H1 (cell line): ENCODE measurements at regions not wholly inside any gene's neighbourhood (a gene's known extent, or its start where the extent isn't known, plus 50 kb on each side); places are given as distances from the start of the nearest gene placed in this dataset.

Source experiments
- CTCF ChIA-PET: fragments of 300-600 bp; sonication (Branson Sonifier 250); formaldehyde crosslinking; loops from one replicate; lab custom pipeline; 2021; ENCODE audit not compliant: partially characterized antibody; lab: Charles Lee
- POLR2A ChIA-PET: fragments of 300-600 bp; sonication (Branson Sonifier 250); formaldehyde crosslinking; loops from one replicate; lab custom pipeline; 2021; ENCODE audit warnings: inconsistent platforms; ENCODE audit not compliant: partially characterized antibody; lab: Charles Lee
- DNase-seq, 2 experiments: peaks; one replicate each; pipeline versions ENCODE4 v3.0.0 to v3.0.0-alpha.2; 2010 to 2022; ENCODE audit warnings: low spot score in 2 of 2, low read depth in 1 of 2, mixed read lengths in 1 of 2
- FAIRE-seq: peaks from 2 replicates; lab custom pipeline; 2011; peaks lifted over from hg19 to GRCh38; lab: Jason Lieb, UNC
- H2AFZ ChIP-seq: 2 replicates; pipeline ENCODE4 v1.8.1; 2012; ENCODE audit warnings: low read length, inconsistent platforms
- H2AK5ac ChIP-seq: 2 replicates; pipeline ENCODE4 v1.6.1; 2013; ENCODE audit warnings: low read depth, low read length
- H2BK120ac ChIP-seq: replicated peaks from 2 replicates; pipeline ENCODE3; 2013; ENCODE audit warnings: low read depth, low read length, inconsistent platforms
- H2BK12ac ChIP-seq: 2 replicates; pipeline ENCODE4 v1.6.1; 2013; ENCODE audit warnings: low read depth, low read length
- H2BK15ac ChIP-seq: 2 replicates; pipeline ENCODE4 v1.6.1; 2013; ENCODE audit warnings: low read length
- H2BK20ac ChIP-seq: 2 replicates; pipeline ENCODE4 v1.6.1; 2013; ENCODE audit warnings: low read length
- H2BK5ac ChIP-seq: 2 replicates; pipeline ENCODE4 v1.6.1; 2013; ENCODE audit warnings: low read depth, low read length
- H3K14ac ChIP-seq: 2 replicates; pipeline ENCODE4 v1.6.1; 2013; ENCODE audit warnings: inconsistent platforms; ENCODE audit not compliant: insufficient read length
- H3K18ac ChIP-seq: 2 replicates; pipeline ENCODE4 v1.6.1; 2013; ENCODE audit warnings: low read length; ENCODE audit errors: extremely low read depth
- H3K23ac ChIP-seq: 2 replicates; pipeline ENCODE4 v1.6.1; 2013; ENCODE audit warnings: inconsistent platforms; ENCODE audit not compliant: insufficient read length
- H3K23me2 ChIP-seq: 2 replicates; pipeline ENCODE4 v1.6.1; 2013; ENCODE audit warnings: low read depth, low read length
- H3K27ac ChIP-seq: 2 replicates; pipeline ENCODE4 v1.6.1; 2011; ENCODE audit warnings: low read depth, low read length, inconsistent platforms
- H3K27me3 ChIP-seq, 4 experiments: replicated peaks in 1 of 4; 1 replicate in 1 of 4; 2 replicates in 3 of 4; pipeline versions ENCODE4 v1.6.1 to v1.8.1; 2011 to 2013; ENCODE audit warnings: low read length in 3 of 4, mild to moderate bottlenecking in 3 of 4, inconsistent platforms in 2 of 4, mixed read lengths in 2 of 4, moderate library complexity in 1 of 4; ENCODE audit not compliant: control insufficient read depth in 3 of 4, insufficient read depth in 3 of 4; ENCODE audit errors: extremely low read depth in 1 of 4
- H3K36me3 ChIP-seq, 4 experiments: 2 replicates each; pipeline versions ENCODE4 v1.6.1 to v1.8.1; 2011 to 2013; ENCODE audit warnings: mild to moderate bottlenecking in 4 of 4, low read length in 3 of 4, moderate library complexity in 2 of 4, control low read depth in 1 of 4, inconsistent platforms in 1 of 4; ENCODE audit not compliant: insufficient read depth in 4 of 4, control insufficient read depth in 2 of 4
- H3K4ac ChIP-seq: replicated peaks from 2 replicates; pipeline ENCODE3; 2013; ENCODE audit warnings: low read length, low read depth, mixed read lengths, inconsistent platforms; ENCODE audit not compliant: insufficient read length
- H3K4me1 ChIP-seq, 4 experiments: replicated peaks in 1 of 4; 1 replicate in 1 of 4; 2 replicates in 3 of 4; pipeline versions ENCODE4 v1.6.1 to v1.8.1; 2011 to 2013; ENCODE audit warnings: low read length in 3 of 4, inconsistent platforms in 2 of 4, mixed read lengths in 1 of 4; ENCODE audit not compliant: insufficient read depth in 4 of 4, control insufficient read depth in 3 of 4
- H3K4me2 ChIP-seq, 2 experiments: 2 replicates each; pipeline versions ENCODE4 v1.6.1 to v1.8.1; 2011 to 2013; ENCODE audit warnings: low read depth in 2 of 2, low read length in 2 of 2, control low read depth in 1 of 2, inconsistent platforms in 1 of 2, mild to moderate bottlenecking in 1 of 2; ENCODE audit not compliant: insufficient read depth in 1 of 2
- H3K4me3 ChIP-seq, 4 experiments: fragments of 200-600, 300-600 bp in 1 of 4; sonication (generic), shearing (Covaris generic), sonication (Bioruptor Twin) in 1 of 4; 2 replicates each; pipeline versions ENCODE4 v1.5.1 to v1.8.1; 2011 to 2016; ENCODE audit warnings: low read length in 4 of 4, low read depth in 3 of 4, control low read depth in 2 of 4, inconsistent platforms in 2 of 4, mild to moderate bottlenecking in 2 of 4, mixed read lengths in 1 of 4, moderate library complexity in 1 of 4; ENCODE audit not compliant: insufficient read depth in 2 of 4; ENCODE audit errors: extremely low read depth in 1 of 4
- H3K56ac ChIP-seq: replicated peaks from 2 replicates; pipeline ENCODE3; 2013; ENCODE audit warnings: low read depth, mild to moderate bottlenecking, mixed read lengths, low read length, inconsistent platforms; ENCODE audit not compliant: insufficient read length
- H3K79me1 ChIP-seq: 2 replicates; pipeline ENCODE4 v1.6.1; 2013; ENCODE audit warnings: low read depth, low read length, control low read depth
- H3K79me2 ChIP-seq, 2 experiments: 2 replicates each; pipeline versions ENCODE4 v1.6.1 to v1.8.1; 2012 to 2013; ENCODE audit warnings: low read length in 2 of 2, mild to moderate bottlenecking in 2 of 2, inconsistent platforms in 1 of 2; ENCODE audit not compliant: insufficient read depth in 2 of 2, control insufficient read depth in 1 of 2
- H3K9ac ChIP-seq, 4 experiments: replicated peaks in 1 of 4; 1 replicate in 1 of 4; 2 replicates in 3 of 4; pipeline versions ENCODE4 v1.6.1 to v1.8.1; 2011 to 2013; ENCODE audit warnings: low read depth in 3 of 4, low read length in 3 of 4, control low read depth in 2 of 4, mild to moderate bottlenecking in 2 of 4, moderate library complexity in 2 of 4, inconsistent platforms in 1 of 4; ENCODE audit errors: extremely low read depth in 1 of 4
- H3K9me3 ChIP-seq, 2 experiments: 2 replicates each; pipeline versions ENCODE4 v1.6.1 to v1.8.1; 2012 to 2013; ENCODE audit warnings: mild to moderate bottlenecking in 2 of 2, moderate library complexity in 2 of 2, control low read depth in 1 of 2, inconsistent platforms in 1 of 2, low read depth in 1 of 2, low read length in 1 of 2, mixed read lengths in 1 of 2; ENCODE audit not compliant: insufficient read depth in 2 of 2
- H4K20me1 ChIP-seq, 2 experiments: replicated peaks in 1 of 2; 2 replicates each; pipeline versions ENCODE3 to v1.8.1; 2011 to 2013; ENCODE audit warnings: inconsistent platforms in 2 of 2, low read length in 2 of 2, mild to moderate bottlenecking in 1 of 2; ENCODE audit not compliant: insufficient read depth in 2 of 2, control insufficient read depth in 1 of 2
- H4K5ac ChIP-seq: 2 replicates; pipeline ENCODE4 v1.6.1; 2013; ENCODE audit warnings: low read length, low read depth, mixed read lengths, inconsistent platforms; ENCODE audit not compliant: insufficient read length
- H4K8ac ChIP-seq: 2 replicates; pipeline ENCODE4 v1.8.0; 2013; ENCODE audit warnings: mild to moderate bottlenecking, moderate library complexity, low read length, inconsistent platforms; ENCODE audit not compliant: insufficient read depth; ENCODE audit errors: extremely low read depth
- H4K91ac ChIP-seq: replicated peaks from 2 replicates; pipeline ENCODE3; 2013; ENCODE audit warnings: low read length, mixed read lengths, inconsistent platforms; ENCODE audit not compliant: insufficient read length
- BRCA1 ChIP-seq: IDR thresholded peaks from 2 replicates; pipeline ENCODE4 v1.6.1; 2012; ENCODE audit warnings: low read depth, low read length, improper control_type of control experiment
- CBX5 ChIP-seq: fragments of 300-800, 300-1000 bp; sonication (generic); IDR thresholded peaks from 2 replicates; pipeline ENCODE4 v1.7.1; 2016; ENCODE audit warnings: antibody characterized with exemption, low read length, low read depth
- CBX8 ChIP-seq: fragments of 300-800, 300-1000 bp; sonication (generic); IDR thresholded peaks from 2 replicates; pipeline ENCODE4 v1.7.1; 2016; ENCODE audit warnings: low read depth, low read length, borderline replicate concordance
- CREB1 ChIP-seq: IDR thresholded peaks from 2 replicates; pipeline ENCODE4 v1.6.1; 2012; ENCODE audit warnings: inconsistent platforms
- EGR1 ChIP-seq: IDR thresholded peaks from 2 replicates; pipeline ENCODE4 v1.6.1; 2011; ENCODE audit warnings: low read depth, low read length, borderline replicate concordance
- EP300 ChIP-seq, 2 experiments: IDR thresholded peaks; 1 replicate in 1 of 2; 2 replicates in 1 of 2; pipeline ENCODE4 v1.6.1; 2011 to 2012; ENCODE audit warnings: low read depth in 2 of 2, low read length in 2 of 2, mild to moderate bottlenecking in 2 of 2, borderline replicate concordance in 1 of 2, inconsistent platforms in 1 of 2, moderate library complexity in 1 of 2
- JUND ChIP-seq: IDR thresholded peaks from 2 replicates; pipeline ENCODE4 v1.6.1; 2011; ENCODE audit warnings: mild to moderate bottlenecking, improper control_type of control experiment, low read length
- KDM4A ChIP-seq: IDR thresholded peaks from one replicate; pipeline ENCODE4 v1.7.1; 2012; ENCODE audit warnings: low read depth, mild to moderate bottlenecking, moderate library complexity, low read length, inconsistent platforms; ENCODE audit not compliant: severe bottlenecking
- MAFK ChIP-seq: IDR thresholded peaks from 2 replicates; pipeline ENCODE4 v1.6.1; 2012; ENCODE audit warnings: low read depth, mild to moderate bottlenecking, improper control_type of control experiment, low read length
- RNF2 ChIP-seq: fragments of 200-900, 300-1000 bp; sonication (generic); IDR thresholded peaks from 2 replicates; pipeline ENCODE4 v1.7.1; 2016; ENCODE audit warnings: borderline replicate concordance, low read depth, mild to moderate bottlenecking, antibody characterized with exemption, low read length; ENCODE audit not compliant: poor library complexity, severe bottlenecking; ENCODE audit errors: missing control alignments
- SIX5 ChIP-seq: IDR thresholded peaks from 2 replicates; pipeline ENCODE4 v1.6.1; 2011; ENCODE audit warnings: mild to moderate bottlenecking, low read depth, low read length
- WGBS, 2 experiments: shearing (Covaris generic) in 1 of 2; methylation state at CpG; one replicate each; pipeline versions ENCODE4 v1.1.6 to v1.1.7; 2013 to 2015; ENCODE audit warnings: low lambda C conversion rate in 2 of 2, mixed read lengths in 2 of 2, inconsistent platforms in 1 of 2, low coverage in 1 of 2, missing lambda C conversion rate in 1 of 2; ENCODE audit not compliant: insufficient replicate concordance in 2 of 2, insufficient coverage in 1 of 2, insufficient read length in 1 of 2; ENCODE audit errors: extremely low coverage in 1 of 2, missing lambda C conversion rate in 1 of 2; 5-methylcytosine and 5-hydroxymethylcytosine counted together
- TF ChIP-seq, protein P1 (sequence below): IDR thresholded peaks from 2 replicates; pipeline ENCODE4 v1.6.1; 2012; ENCODE audit warnings: inconsistent platforms

DNA sequence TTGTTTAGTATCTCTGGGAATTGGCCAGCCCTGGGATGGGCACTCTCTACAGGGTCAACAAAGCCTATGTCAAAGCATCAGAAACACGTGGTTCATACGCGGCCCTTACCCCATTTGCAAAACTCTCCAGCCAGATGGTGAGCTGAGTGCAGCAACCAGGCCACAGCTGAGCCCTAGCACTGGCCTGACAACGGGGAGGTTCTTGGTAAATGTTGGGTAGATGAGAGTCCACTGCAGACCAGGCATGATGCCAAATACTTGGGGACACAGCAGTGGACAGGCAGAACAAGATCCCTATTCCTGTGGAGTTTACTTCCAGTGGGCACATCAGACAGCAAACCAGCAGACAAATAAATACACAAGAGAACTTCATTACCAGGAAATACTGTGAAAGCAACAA, 172.1 kb upstream of the SYT13 start:
- no peak overlapping the region for H2AK5ac ChIP-seq
- no peak overlapping the region for H3K4me2 ChIP-seq
- no peak for DNase-seq
- 0 out of 7 replicates have a peak, but pooled peaks cover 0 to 1% (median 0%) of the 10 kb centered on the region in 4 experiments for H3K27me3 ChIP-seq
- no peak for FAIRE-seq
- H3K79me1 ChIP-seq = no peaks in the 10 kb centered on the region
- no peak overlapping the region for H3K56ac ChIP-seq
- no peak overlapping the region for H2BK120ac ChIP-seq
- no peak overlapping the region for H3K14ac ChIP-seq
- no peak overlapping the region for H3K4me3 ChIP-seq
- ChIA-PET POLR2A (no interaction called here), CTCF (interaction anchor here (1.2 kb wide), 1 partner anchor 15 kb away, joined by 3 read pairs; no protein-coding TSS in a partner anchor)
- no peaks in the 10 kb centered on the region for H3K9me3 ChIP-seq
- H3K9ac ChIP-seq = no peak overlapping the region
- H4K8ac ChIP-seq = no peak overlapping the region
- no peaks in the 10 kb centered on the region for H3K36me3 ChIP-seq
- no peak overlapping the region for H2AFZ ChIP-seq
- H2BK12ac ChIP-seq = no peak overlapping the region
- no peak overlapping the region for H3K4ac ChIP-seq
- no peak overlapping the region for H3K23ac ChIP-seq
- H3K23me2 ChIP-seq = no peaks in the 10 kb centered on the region
- no peak overlapping the region for H2BK5ac ChIP-seq
- WGBS, 2 experiments = 85% methylated on average over 4 of the region's 4 CpGs; no CpG with 5 or more reads in 1 of the 2 experiments
- no peak overlapping the region for H3K18ac ChIP-seq
- no peak overlapping the region for H3K27ac ChIP-seq
- TF ChIP-seq CBX5 (no peak), BRCA1 (no peak), CBX8 (no peak), SIX5 (no peak), MAFK (no peak), KDM4A (no peak), CREB1 (no peak), JUND (no peak), EP300 (IDR thresholded peaks at IDR 0.05; ENCODE audit: borderline replicate concordance in 1 of 2, low read depth in 2 of 2, low read length in 2 of 2) (no peak), RNF2 (no peak), EGR1 (no peak)
- TF ChIP-seq, protein P1, sequence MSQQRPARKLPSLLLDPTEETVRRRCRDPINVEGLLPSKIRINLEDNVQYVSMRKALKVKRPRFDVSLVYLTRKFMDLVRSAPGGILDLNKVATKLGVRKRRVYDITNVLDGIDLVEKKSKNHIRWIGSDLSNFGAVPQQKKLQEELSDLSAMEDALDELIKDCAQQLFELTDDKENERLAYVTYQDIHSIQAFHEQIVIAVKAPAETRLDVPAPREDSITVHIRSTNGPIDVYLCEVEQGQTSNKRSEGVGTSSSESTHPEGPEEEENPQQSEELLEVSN = no peak
- H3K79me2 ChIP-seq = no peaks in the 10 kb centered on the region
- H4K91ac ChIP-seq = no peak overlapping the region
- no peaks in the 10 kb centered on the region for H3K4me1 ChIP-seq
- H4K20me1 ChIP-seq = no peaks in the 10 kb centered on the region
- H4K5ac ChIP-seq = no peak overlapping the region
- no peak overlapping the region for H2BK15ac ChIP-seq
- H2BK20ac ChIP-seq = no peak overlapping the region
